ENCODE measurements at regions not wholly inside any gene's neighbourhood (a gene's known extent, or its start where the extent isn't known, plus 50 kb on each side); places are given as distances from the start of the nearest gene placed in this dataset.
"Not testable (repeated sequence)": the region's sequence is repeated elsewhere in the genome, so short reads cannot be mapped to it uniquely, and the experiment has no call there.

- DNase-seq (ENCODE audit: low spot score), result no peak
These were observed 183.9 kb downstream of the MYRFL start for GRCh38 chr12:70008944-70009343.

GRCh38 chr12:70011353-70011752 is 186.3 kb downstream of the MYRFL start:
- no peak for DNase-seq (ENCODE audit: low spot score)

GRCh38 chr12:70013016-70013415 is 188.0 kb downstream of the MYRFL start:
- DNase-seq (ENCODE audit: low spot score), result not testable (repeated sequence)

GRCh38 chr12:70028515-70028914 is 203.5 kb downstream of the MYRFL start:
- DNase-seq (ENCODE audit: low spot score), result no peak

- no peak for DNase-seq (ENCODE audit: low spot score)
These were observed 203.9 kb downstream of the MYRFL start for GRCh38 chr12:70028918-70029317.

GRCh38 chr12:70031046-70031445 is 206.0 kb downstream of the MYRFL start:
- DNase-seq (ENCODE audit: low spot score), result no peak

- DNase-seq (ENCODE audit: low spot score), result no peak
These were observed 207.0 kb downstream of the MYRFL start for GRCh38 chr12:70032076-70032475.

GRCh38 chr12:70033310-70033709 is 208.3 kb downstream of the MYRFL start:
- no peak for DNase-seq (ENCODE audit: low spot score)

- DNase-seq (ENCODE audit: low spot score), result no peak
These were observed 203.1 kb upstream of the CNOT2 start for GRCh38 chr12:70040141-70040540.

- no peak for DNase-seq (ENCODE audit: low spot score)
These were observed 200.6 kb upstream of the CNOT2 start for GRCh38 chr12:70042675-70043074.

- DNase-seq (ENCODE audit: low spot score), result no peak
These were observed 199.6 kb upstream of the CNOT2 start for GRCh38 chr12:70043490-70044138.

- DNase-seq (ENCODE audit: low spot score), result no peak
These were observed 199.1 kb upstream of the CNOT2 start for GRCh38 chr12:70044167-70044566.

- no peak for DNase-seq (ENCODE audit: low spot score)
These were observed 198.2 kb upstream of the CNOT2 start for GRCh38 chr12:70045036-70045435.

- no peak for DNase-seq (ENCODE audit: low spot score)
These were observed 197.7 kb upstream of the CNOT2 start for GRCh38 chr12:70045514-70045913.

GRCh38 chr12:70048521-70049250 is 194.5 kb upstream of the CNOT2 start:
- DNase-seq (ENCODE audit: low spot score), result no peak

- DNase-seq (ENCODE audit: low spot score), result peak; percentile 23
These were observed 193.5 kb upstream of the CNOT2 start for GRCh38 chr12:70049596-70050360.

GRCh38 chr12:70052476-70052875 is 190.8 kb upstream of the CNOT2 start:
- no peak for DNase-seq (ENCODE audit: low spot score)

- no peak for DNase-seq (ENCODE audit: low spot score)
These were observed 190.2 kb upstream of the CNOT2 start for GRCh38 chr12:70052931-70053497.

GRCh38 chr12:70059373-70059772 is 183.9 kb upstream of the CNOT2 start:
- no peak for DNase-seq (ENCODE audit: low spot score)

GRCh38 chr12:70060634-70061033 is 182.6 kb upstream of the CNOT2 start:
- DNase-seq (ENCODE audit: low spot score), result no peak

- DNase-seq (ENCODE audit: low spot score), result peak; percentile 51
These were observed 174.5 kb upstream of the CNOT2 start for GRCh38 chr12:70068743-70069142.

- peak; percentile 17 for DNase-seq (ENCODE audit: low spot score)
These were observed 173.8 kb upstream of the CNOT2 start for GRCh38 chr12:70069221-70070105.

All from NAMALWA (cell line).